HG03064 (cell line): ENCODE measurements at regions not wholly inside any gene's neighbourhood (a gene's known extent, or its start where the extent isn't known, plus 50 kb on each side); places are given as distances from the start of the nearest gene placed in this dataset.
"Not testable (repeated sequence)": the region's sequence is repeated elsewhere in the genome, so short reads cannot be mapped to it uniquely, and the experiment has no call there.

Experiments used
- ATAC-seq: cut with Tn5 transposase; IDR thresholded peaks from one replicate; pipeline ENCODE4 v1.9.1; 2021; ENCODE audit warnings: low read depth; ENCODE audit not compliant: unreplicated experiment

GRCh38 chrX:1105031-1105430 is 107.4 kb downstream of the CRLF2 start:
- not testable (repeated sequence) for ATAC-seq

GRCh38 chrX:1103360-1103759 is 109.1 kb downstream of the CRLF2 start:
- ATAC-seq = no peak

GRCh38 chrX:1102786-1103185 is 109.7 kb downstream of the CRLF2 start:
- ATAC-seq = no peak

- ATAC-seq = not testable (repeated sequence)
These were observed 110.2 kb downstream of the CRLF2 start for GRCh38 chrX:1102221-1102620.

GRCh38 chrX:1099146-1099770 is 113.2 kb downstream of the CRLF2 start:
- ATAC-seq = no peak

- ATAC-seq = no peak
These were observed 115.1 kb downstream of the CRLF2 start for GRCh38 chrX:1097328-1097727.

GRCh38 chrX:1094566-1095333 is 117.7 kb downstream of the CRLF2 start:
- ATAC-seq = no peak

GRCh38 chrX:1093586-1094421 is 118.6 kb downstream of the CRLF2 start:
- no peak for ATAC-seq

GRCh38 chrX:1093121-1093520 is 119.3 kb downstream of the CRLF2 start:
- ATAC-seq = no peak

GRCh38 chrX:1086444-1087409 is 125.7 kb downstream of the CRLF2 start:
- no peak for ATAC-seq

- ATAC-seq = not testable (repeated sequence)
These were observed 126.6 kb downstream of the CRLF2 start for GRCh38 chrX:1085871-1086270.

- ATAC-seq = no peak
These were observed 127.8 kb downstream of the CRLF2 start for GRCh38 chrX:1084689-1085088.

- no peak for ATAC-seq
These were observed 135.4 kb downstream of the CRLF2 start for GRCh38 chrX:1076871-1077651.

- ATAC-seq = no peak
These were observed 136.7 kb downstream of the CRLF2 start for GRCh38 chrX:1075741-1076140.

GRCh38 chrX:1075156-1075555 is 137.3 kb downstream of the CRLF2 start:
- ATAC-seq = no peak

GRCh38 chrX:1074755-1075154 is 137.7 kb downstream of the CRLF2 start:
- ATAC-seq = no peak

- ATAC-seq = no peak
These were observed 138.3 kb downstream of the CRLF2 start for GRCh38 chrX:1074172-1074571.

GRCh38 chrX:1072637-1073377 is 139.6 kb downstream of the CRLF2 start:
- no peak for ATAC-seq

GRCh38 chrX:1071351-1071750 is 141.1 kb downstream of the CRLF2 start:
- ATAC-seq = no peak
